Ishikawa (cell line): ENCODE measurements at regions not wholly inside any gene's neighbourhood (a gene's known extent, or its start where the extent isn't known, plus 50 kb on each side); places are given as distances from the start of the nearest gene placed in this dataset.

Experiments
- CEBPB ChIP-seq: IDR thresholded peaks from 2 replicates; pipeline ENCODE4 v1.6.1; 2012
- CREB1 ChIP-seq: IDR thresholded peaks from 2 replicates; pipeline ENCODE4 v1.6.1; 2012; ENCODE audit warnings: low read depth
- EGR1 ChIP-seq: IDR thresholded peaks from 2 replicates; pipeline ENCODE4 v1.6.1; 2012
- EP300 ChIP-seq: IDR thresholded peaks from 2 replicates; pipeline ENCODE4 v1.6.1; 2012; ENCODE audit warnings: borderline replicate concordance
- FOXM1 ChIP-seq: IDR thresholded peaks from 2 replicates; pipeline ENCODE4 v1.6.1; 2012; ENCODE audit warnings: low read depth, borderline replicate concordance
- NFIC ChIP-seq: IDR thresholded peaks from 2 replicates; pipeline ENCODE4 v1.6.1; 2012
- RAD21 ChIP-seq: IDR thresholded peaks from 2 replicates; pipeline ENCODE4 v1.6.1; 2012; ENCODE audit warnings: low read depth
- TAF1 ChIP-seq: IDR thresholded peaks from 2 replicates; pipeline ENCODE4 v1.6.1; 2012; ENCODE audit warnings: low read depth, mild to moderate bottlenecking
- TCF12 ChIP-seq: IDR thresholded peaks from 2 replicates; pipeline ENCODE4 v1.6.1; 2012; ENCODE audit warnings: low read depth
- TEAD4 ChIP-seq: IDR thresholded peaks from 2 replicates; pipeline ENCODE4 v1.6.1; 2012
- YY1 ChIP-seq: IDR thresholded peaks from 2 replicates; pipeline ENCODE4 v1.6.1; 2012; ENCODE audit warnings: low read depth
- ZBTB7A ChIP-seq: IDR thresholded peaks from 2 replicates; pipeline ENCODE4 v1.6.1; 2012; ENCODE audit warnings: low read depth
- TF ChIP-seq, protein P1 (sequence below): IDR thresholded peaks from 2 replicates; pipeline ENCODE4 v1.6.1; 2012
- TF ChIP-seq, protein P2 (sequence below): IDR thresholded peaks from 2 replicates; pipeline ENCODE4 v1.6.1; 2012; ENCODE audit warnings: low read depth, mild to moderate bottlenecking
- TF ChIP-seq, protein P3 (sequence below): IDR thresholded peaks from 2 replicates; pipeline ENCODE4 v1.6.1; 2012

DNA sequence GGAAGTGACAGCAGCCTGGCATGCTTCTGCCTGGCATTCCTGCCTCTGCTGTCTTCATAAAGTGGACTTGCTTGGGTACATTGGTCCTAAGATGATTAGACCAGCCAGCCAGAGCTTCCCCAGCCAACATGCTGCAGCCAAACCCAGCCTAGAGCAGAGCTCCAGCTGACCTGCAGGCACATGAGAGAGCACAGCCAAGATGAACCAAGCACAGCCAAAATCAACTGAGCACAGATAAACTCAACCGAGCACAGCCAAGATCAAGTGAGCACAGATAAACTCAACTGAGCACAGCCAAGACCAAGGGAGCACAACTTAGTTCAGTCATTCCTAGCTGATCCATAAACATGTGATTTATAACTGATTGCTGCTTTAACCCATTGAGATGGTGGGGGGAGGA is 266.5 kb downstream of the MSX2 start:
- TF ChIP-seq TEAD4: no peak
- TF ChIP-seq, protein P1, sequence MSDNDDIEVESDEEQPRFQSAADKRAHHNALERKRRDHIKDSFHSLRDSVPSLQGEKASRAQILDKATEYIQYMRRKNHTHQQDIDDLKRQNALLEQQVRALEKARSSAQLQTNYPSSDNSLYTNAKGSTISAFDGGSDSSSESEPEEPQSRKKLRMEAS: no peak
- no peak for TF ChIP-seq CEBPB
- TF ChIP-seq EP300: no peak

DNA sequence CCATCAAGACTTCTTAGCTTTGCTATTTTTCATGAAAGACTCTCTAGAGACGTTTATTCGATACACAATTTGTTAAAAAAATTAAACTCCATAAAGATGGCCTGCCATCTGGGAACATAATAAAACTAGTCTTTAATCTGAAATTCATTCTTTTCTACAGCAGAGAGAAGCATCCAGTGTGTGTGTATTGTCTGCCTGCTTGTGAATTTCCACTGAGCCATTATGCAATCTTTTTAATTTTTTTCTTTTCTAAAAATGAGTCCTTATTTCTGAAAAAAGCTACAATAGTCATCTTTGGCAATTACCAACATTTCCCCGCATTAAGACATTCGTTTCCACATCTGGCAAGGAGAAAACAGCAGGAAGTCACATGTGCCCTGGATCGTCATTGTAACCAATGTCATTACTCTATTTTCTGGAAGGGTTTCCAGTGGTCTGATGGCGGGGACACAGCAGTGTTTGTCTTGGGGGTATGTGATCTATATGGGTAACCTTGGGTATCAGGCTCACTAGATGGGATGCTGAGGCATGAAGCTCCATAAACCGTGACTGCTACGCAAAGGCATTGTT is 263.1 kb downstream of the MSX2 start:
- no peak for TF ChIP-seq ZBTB7A
- TF ChIP-seq, protein P2, sequence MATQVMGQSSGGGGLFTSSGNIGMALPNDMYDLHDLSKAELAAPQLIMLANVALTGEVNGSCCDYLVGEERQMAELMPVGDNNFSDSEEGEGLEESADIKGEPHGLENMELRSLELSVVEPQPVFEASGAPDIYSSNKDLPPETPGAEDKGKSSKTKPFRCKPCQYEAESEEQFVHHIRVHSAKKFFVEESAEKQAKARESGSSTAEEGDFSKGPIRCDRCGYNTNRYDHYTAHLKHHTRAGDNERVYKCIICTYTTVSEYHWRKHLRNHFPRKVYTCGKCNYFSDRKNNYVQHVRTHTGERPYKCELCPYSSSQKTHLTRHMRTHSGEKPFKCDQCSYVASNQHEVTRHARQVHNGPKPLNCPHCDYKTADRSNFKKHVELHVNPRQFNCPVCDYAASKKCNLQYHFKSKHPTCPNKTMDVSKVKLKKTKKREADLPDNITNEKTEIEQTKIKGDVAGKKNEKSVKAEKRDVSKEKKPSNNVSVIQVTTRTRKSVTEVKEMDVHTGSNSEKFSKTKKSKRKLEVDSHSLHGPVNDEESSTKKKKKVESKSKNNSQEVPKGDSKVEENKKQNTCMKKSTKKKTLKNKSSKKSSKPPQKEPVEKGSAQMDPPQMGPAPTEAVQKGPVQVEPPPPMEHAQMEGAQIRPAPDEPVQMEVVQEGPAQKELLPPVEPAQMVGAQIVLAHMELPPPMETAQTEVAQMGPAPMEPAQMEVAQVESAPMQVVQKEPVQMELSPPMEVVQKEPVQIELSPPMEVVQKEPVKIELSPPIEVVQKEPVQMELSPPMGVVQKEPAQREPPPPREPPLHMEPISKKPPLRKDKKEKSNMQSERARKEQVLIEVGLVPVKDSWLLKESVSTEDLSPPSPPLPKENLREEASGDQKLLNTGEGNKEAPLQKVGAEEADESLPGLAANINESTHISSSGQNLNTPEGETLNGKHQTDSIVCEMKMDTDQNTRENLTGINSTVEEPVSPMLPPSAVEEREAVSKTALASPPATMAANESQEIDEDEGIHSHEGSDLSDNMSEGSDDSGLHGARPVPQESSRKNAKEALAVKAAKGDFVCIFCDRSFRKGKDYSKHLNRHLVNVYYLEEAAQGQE: no peak
- TF ChIP-seq CEBPB: no peak
- no peak for TF ChIP-seq FOXM1
- TF ChIP-seq NFIC: no peak
- TF ChIP-seq, protein P1: no peak
- no peak for TF ChIP-seq YY1
- TF ChIP-seq TAF1: no peak
- no peak for TF ChIP-seq EP300
- TF ChIP-seq, protein P3, sequence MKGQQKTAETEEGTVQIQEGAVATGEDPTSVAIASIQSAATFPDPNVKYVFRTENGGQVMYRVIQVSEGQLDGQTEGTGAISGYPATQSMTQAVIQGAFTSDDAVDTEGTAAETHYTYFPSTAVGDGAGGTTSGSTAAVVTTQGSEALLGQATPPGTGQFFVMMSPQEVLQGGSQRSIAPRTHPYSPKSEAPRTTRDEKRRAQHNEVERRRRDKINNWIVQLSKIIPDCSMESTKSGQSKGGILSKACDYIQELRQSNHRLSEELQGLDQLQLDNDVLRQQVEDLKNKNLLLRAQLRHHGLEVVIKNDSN: no peak

DNA sequence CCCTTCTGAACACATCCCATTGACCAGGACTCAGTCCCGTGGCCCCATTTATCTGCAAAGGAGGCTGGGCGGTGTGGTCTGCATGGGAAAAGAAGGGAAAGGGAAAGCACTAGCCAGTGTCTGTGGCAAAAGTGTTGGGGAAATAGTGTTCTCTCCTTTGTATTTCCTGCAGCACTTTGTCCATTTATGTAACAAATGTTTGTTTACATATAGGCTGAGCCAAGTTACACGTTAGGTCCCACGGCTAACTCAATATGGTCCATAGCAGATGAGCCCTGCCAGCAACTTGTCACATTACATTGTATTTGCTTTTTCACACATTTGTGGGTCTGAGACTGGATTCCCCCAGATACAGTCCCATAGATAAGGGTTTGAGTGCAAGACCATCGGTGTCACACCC is 260.5 kb downstream of the MSX2 start:
- no peak for TF ChIP-seq RAD21
- no peak for TF ChIP-seq TCF12
- no peak for TF ChIP-seq TEAD4
- no peak for TF ChIP-seq EP300
- TF ChIP-seq, protein P2: no peak
- TF ChIP-seq EGR1: no peak
- no peak for TF ChIP-seq CEBPB
- TF ChIP-seq, protein P3: no peak
- no peak for TF ChIP-seq ZBTB7A
- no peak for TF ChIP-seq YY1
- TF ChIP-seq, protein P1: no peak
- TF ChIP-seq NFIC: no peak
- no peak for TF ChIP-seq CREB1
- TF ChIP-seq TAF1: no peak
- no peak for TF ChIP-seq FOXM1

DNA sequence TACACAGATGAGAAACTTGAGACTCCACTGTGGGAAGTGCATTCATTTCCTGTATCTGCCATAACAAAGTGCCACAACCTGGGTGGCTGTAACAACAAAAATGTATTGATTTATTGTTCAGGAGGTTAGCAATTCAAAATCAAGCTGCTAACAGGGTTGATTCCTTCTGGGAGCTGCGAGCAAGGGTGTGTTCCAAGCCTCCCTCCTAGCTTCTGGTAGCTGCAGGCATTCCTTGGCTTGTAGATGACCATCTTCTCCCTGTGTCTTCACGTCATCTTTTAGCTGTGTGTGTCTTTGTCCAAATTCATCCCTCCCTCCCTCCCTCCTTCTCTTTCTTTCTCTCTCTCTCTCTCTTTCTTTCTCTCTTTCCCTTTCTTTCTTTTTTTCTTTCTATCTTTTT is 258.1 kb downstream of the MSX2 start:
- no peak for TF ChIP-seq EGR1
- TF ChIP-seq, protein P1: no peak
- no peak for TF ChIP-seq TAF1
- no peak for TF ChIP-seq YY1
- no peak for TF ChIP-seq NFIC
- TF ChIP-seq, protein P3: no peak
- no peak for TF ChIP-seq TEAD4
- TF ChIP-seq RAD21: no peak
- TF ChIP-seq, protein P2: no peak
- TF ChIP-seq FOXM1: no peak
- TF ChIP-seq TCF12: no peak
- TF ChIP-seq CEBPB: no peak
- TF ChIP-seq CREB1: no peak
- TF ChIP-seq ZBTB7A: no peak
- TF ChIP-seq EP300: no peak
